OCI-LY3 (cell line): ENCODE measurements at regions not wholly inside any gene's neighbourhood (a gene's known extent, or its start where the extent isn't known, plus 50 kb on each side); places are given as distances from the start of the nearest gene placed in this dataset.

Experiments used
- H2AFZ ChIP-seq: fragments of 200-600, 300-600 bp; shearing (Covaris generic); 2 replicates; pipeline ENCODE4 v1.6.0; 2014; ENCODE audit warnings: antibody characterized with exemption, low read depth, low read length
- H3K27ac ChIP-seq: fragments of 200-600, 300-600 bp; sonication (generic); 2 replicates; pipeline ENCODE4 v1.5.1; 2014; ENCODE audit warnings: mild to moderate bottlenecking, low read length, moderate library complexity, mixed read lengths
- H3K27me3 ChIP-seq: fragments of 200-600, 300-600 bp; sonication (generic); 2 replicates; pipeline ENCODE4 v1.6.1; 2014; ENCODE audit warnings: low read depth, low read length, mixed read lengths
- H3K36me3 ChIP-seq: fragments of 200-600, 300-600 bp; sonication (generic); replicated peaks from 2 replicates; pipeline ENCODE3; 2014; ENCODE audit warnings: low read depth, low read length, mixed read lengths
- H3K4me1 ChIP-seq: fragments of 300-600, 200-600 bp; sonication (generic); 2 replicates; pipeline ENCODE4 v1.6.1; 2014; ENCODE audit warnings: low read length, mixed read lengths
- H3K4me2 ChIP-seq: fragments of 200-600, 300-600 bp; sonication (generic); 2 replicates; pipeline ENCODE4 v1.6.1; 2014; ENCODE audit warnings: low read length, mixed read lengths
- H3K4me3 ChIP-seq: fragments of 300-600, 200-600 bp; sonication (generic); 2 replicates; pipeline ENCODE4 v1.5.1; 2014; ENCODE audit warnings: antibody characterized with exemption, mild to moderate bottlenecking, low read length, moderate library complexity
- H3K79me2 ChIP-seq: fragments of 300-600, 200-600 bp; shearing (Covaris generic); 2 replicates; pipeline ENCODE4 v1.6.1; 2014; ENCODE audit warnings: mild to moderate bottlenecking, low read length, mixed read lengths
- H3K9ac ChIP-seq: fragments of 300-600, 200-600 bp; shearing (Covaris generic); 2 replicates; pipeline ENCODE4 v1.6.0; 2014; ENCODE audit warnings: mild to moderate bottlenecking, low read length, moderate library complexity
- H3K9me3 ChIP-seq: fragments of 200-600, 300-600 bp; shearing (Covaris generic); 2 replicates; pipeline ENCODE4 v1.6.1; 2014; ENCODE audit warnings: low read length, mixed read lengths; ENCODE audit not compliant: insufficient read depth
- H4K20me1 ChIP-seq: fragments of 200-600, 300-600 bp; sonication (generic); 2 replicates; pipeline ENCODE4 v1.6.1; 2016; ENCODE audit warnings: low read length, mixed read lengths; ENCODE audit not compliant: insufficient read depth
- CTCF ChIP-seq: fragments of 200-600, 300-600 bp; sonication (generic); IDR thresholded peaks from 2 replicates; pipeline ENCODE4 v1.5.1; 2014; ENCODE audit warnings: antibody characterized with exemption, low read length, low read depth
- EZH2phosphoT487 ChIP-seq: fragments of 200-600 bp; shearing (Covaris generic); IDR thresholded peaks from 2 replicates; pipeline ENCODE4 v1.6.1; 2018; ENCODE audit warnings: antibody characterized with exemption, mixed run types, low read depth

DNA sequence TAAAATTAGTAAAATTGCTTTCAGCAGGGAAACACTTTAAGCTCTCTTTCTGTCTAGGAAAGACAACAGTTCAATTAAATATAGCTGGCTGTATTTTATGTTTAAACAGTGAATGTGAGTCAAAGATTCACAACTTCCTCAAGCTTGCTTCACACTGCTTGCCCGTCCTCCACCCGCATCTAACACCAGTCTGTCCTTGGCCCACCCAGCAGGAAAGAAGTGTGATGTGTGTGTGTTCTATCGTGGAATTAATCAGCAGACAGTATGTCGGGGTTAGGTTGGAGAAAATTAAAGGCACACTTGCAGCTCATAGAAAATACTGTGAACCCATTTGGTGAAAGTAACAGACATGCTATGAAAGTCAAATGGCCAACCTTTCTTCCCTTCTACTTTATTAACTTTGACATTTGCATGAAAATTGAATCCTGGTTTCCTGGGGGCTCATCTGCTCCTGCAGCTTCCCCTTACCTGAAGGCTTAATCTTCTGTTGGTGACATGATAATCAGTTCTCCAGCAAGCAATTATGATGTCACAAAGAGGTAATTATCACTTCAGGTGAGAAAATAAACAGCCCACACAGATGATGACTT lies 182.0 kb downstream of the UXS1 start:
- Histone ChIP-seq H2AFZ (no peak overlapping the region), H3K4me3 (no peak overlapping the region)

DNA sequence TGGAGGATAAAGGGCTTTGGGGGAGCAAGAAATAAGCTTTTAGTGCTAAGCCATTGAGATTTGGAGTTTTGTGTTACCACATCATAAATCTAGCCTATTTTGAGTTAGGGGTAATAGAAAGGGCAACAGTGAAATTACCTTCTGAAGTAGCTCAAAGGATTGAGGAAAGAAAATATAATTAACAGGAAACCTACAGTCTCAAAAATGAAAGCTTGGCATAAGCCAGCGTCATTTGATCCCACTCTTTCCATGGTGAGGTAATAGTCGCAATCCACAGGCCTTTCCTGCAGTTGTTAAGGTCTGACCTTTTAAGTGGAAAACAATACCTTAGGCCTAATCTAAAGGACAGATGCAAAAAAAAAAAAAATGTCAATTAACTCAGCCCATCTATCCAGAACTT lies 182.7 kb downstream of the UXS1 start:
- H3K9ac ChIP-seq, result no peak overlapping the region
- H3K27me3 ChIP-seq, result no peaks in the 10 kb centered on the region
- no peak for TF ChIP-seq CTCF
- no peak for TF ChIP-seq EZH2phosphoT487
- no peaks in the 10 kb centered on the region for H3K36me3 ChIP-seq
- H3K27ac ChIP-seq, result no peak overlapping the region
- no peak overlapping the region for H2AFZ ChIP-seq
- no peaks in the 10 kb centered on the region for H3K79me2 ChIP-seq
- no peak overlapping the region for H3K4me2 ChIP-seq
- H4K20me1 ChIP-seq, result no peaks in the 10 kb centered on the region
- peaks cover 5% of the 10 kb centered on the region; the same call in 1 of the 2 replicates for H3K4me1 ChIP-seq
- H3K9me3 ChIP-seq, result peaks cover 4% of the 10 kb centered on the region; the same call in 1 of the 2 replicates
- no peak overlapping the region for H3K4me3 ChIP-seq

More for the DNA sequence above, 182.0 kb downstream of the UXS1 start:
- H3K27me3 ChIP-seq, result no peaks in the 10 kb centered on the region
- no peak for TF ChIP-seq CTCF
- no peak for TF ChIP-seq EZH2phosphoT487
- peaks cover 5% of the 10 kb centered on the region; the same call in 1 of the 2 replicates for H3K4me1 ChIP-seq
- no peaks in the 10 kb centered on the region for H3K79me2 ChIP-seq
- peaks cover 3% of the 10 kb centered on the region; the same call in 1 of the 2 replicates for H3K9me3 ChIP-seq
- H3K27ac ChIP-seq, result no peak overlapping the region
- H3K9ac ChIP-seq, result no peak overlapping the region
- H3K4me2 ChIP-seq, result no peak overlapping the region
- no peaks in the 10 kb centered on the region for H4K20me1 ChIP-seq
- H3K36me3 ChIP-seq, result no peaks in the 10 kb centered on the region

DNA sequence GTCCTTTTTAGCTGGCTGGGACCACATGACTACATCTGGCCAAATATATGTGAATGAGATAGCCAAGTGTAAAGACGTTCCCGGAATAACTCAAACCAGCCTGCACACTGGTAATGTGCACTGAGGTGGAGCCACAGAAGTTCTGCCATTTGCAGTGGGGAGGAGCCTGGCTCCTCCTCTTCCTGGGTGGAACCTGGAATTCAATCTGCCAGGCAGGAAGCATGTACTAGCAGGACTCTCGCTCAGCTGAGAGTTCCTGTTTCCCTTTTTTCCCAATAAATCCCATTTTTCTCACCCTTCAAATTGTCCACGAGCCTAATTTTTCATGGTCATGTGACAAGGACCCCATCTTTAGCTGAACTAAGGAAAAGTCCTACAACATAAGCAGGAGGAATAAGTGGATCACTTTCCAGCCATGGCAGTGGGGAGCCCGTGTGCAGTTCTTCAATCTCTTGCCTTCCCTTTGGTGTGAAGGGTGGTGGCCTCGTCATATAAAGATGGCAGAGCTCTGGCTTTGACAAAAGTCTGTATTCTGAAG lies 183.2 kb downstream of the UXS1 start:
- Histone ChIP-seq H3K27me3 (no peaks in the 10 kb centered on the region), H3K4me3 (no peak overlapping the region), H3K79me2 (no peaks in the 10 kb centered on the region), H2AFZ (no peak overlapping the region), H3K4me1 (peaks cover 5% of the 10 kb centered on the region; the same call in 1 of the 2 replicates), H4K20me1 (no peaks in the 10 kb centered on the region), H3K4me2 (no peak overlapping the region), H3K9me3 (peaks cover 5% of the 10 kb centered on the region; the same call in 1 of the 2 replicates), H3K36me3 (no peaks in the 10 kb centered on the region), H3K9ac (no peak overlapping the region), H3K27ac (no peak overlapping the region)
- no peak for TF ChIP-seq EZH2phosphoT487
- TF ChIP-seq CTCF, result no peak

DNA sequence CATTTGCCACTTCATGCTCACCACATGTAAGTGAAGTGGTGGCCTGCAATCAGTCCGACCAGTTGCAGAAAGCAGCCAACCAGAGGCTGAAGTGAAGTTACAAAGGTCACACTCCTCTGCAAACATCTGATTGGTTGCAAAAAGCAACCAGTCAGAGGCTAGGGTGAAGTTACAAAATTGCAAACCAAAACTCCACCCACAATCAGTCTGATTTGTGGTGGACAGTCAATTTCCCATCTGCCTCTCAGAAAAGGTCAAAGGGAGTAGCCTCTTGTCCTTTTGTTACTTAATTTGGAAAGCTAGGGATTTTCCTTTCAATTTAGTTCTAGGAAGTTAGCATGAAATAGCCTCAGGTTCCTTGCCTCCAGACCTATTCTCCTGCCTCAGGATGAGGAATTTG lies 185.0 kb downstream of the UXS1 start:
- H4K20me1 ChIP-seq, result no peaks in the 10 kb centered on the region
- no peak overlapping the region for H2AFZ ChIP-seq
- H3K9me3 ChIP-seq, result peaks cover 13% of the 10 kb centered on the region
- no peak overlapping the region for H3K4me3 ChIP-seq
- no peaks in the 10 kb centered on the region for H3K27me3 ChIP-seq
- peaks cover 5% of the 10 kb centered on the region; the same call in 1 of the 2 replicates for H3K4me1 ChIP-seq
- H3K36me3 ChIP-seq, result no peaks in the 10 kb centered on the region
- TF ChIP-seq CTCF, result no peak
- TF ChIP-seq EZH2phosphoT487, result no peak
- no peak overlapping the region for H3K4me2 ChIP-seq
- H3K9ac ChIP-seq, result no peak overlapping the region
- no peaks in the 10 kb centered on the region for H3K79me2 ChIP-seq
- H3K27ac ChIP-seq, result no peak overlapping the region
